IMR-90 (cell line): ENCODE measurements at regions not wholly inside any gene's neighbourhood (a gene's known extent, or its start where the extent isn't known, plus 50 kb on each side); places are given as distances from the start of the nearest gene placed in this dataset.

Experiments
- ATAC-seq: fragments of 200-7000 bp; cut with Tn5 transposase; 2 replicates; pipeline ENCODE4 v1.9.1; 2020; ENCODE audit warnings: low read depth, mild to moderate bottlenecking, moderate library complexity
- BruUV-seq: library from RNA; stranded (reverse); fragments of 400-500 nt; replicated peaks from 2 replicates; lab custom pipeline; 2021; lab: Mats Ljungman, UMichigan
- CTCF ChIA-PET: fragments of 300-600 bp; formaldehyde crosslinking; extraction: SDS; loops from one replicate; lab custom pipeline; 2021; ENCODE audit warnings: antibody characterized with exemption; lab: Yijun Ruan, JAX
- POLR2A ChIA-PET: fragments of 300-600 bp; sonication (Branson Sonifier 250); formaldehyde crosslinking; loops from one replicate; lab custom pipeline; 2022; ENCODE audit warnings: antibody characterized with exemption; ENCODE audit not compliant: unreplicated experiment; lab: Charles Lee
- DNase-seq: peaks from one replicate; pipeline ENCODE4 v3.0.0; 2013
- H2AFZ ChIP-seq: replicated peaks from 2 replicates; pipeline ENCODE3; 2013; ENCODE audit warnings: low read length, mild to moderate bottlenecking; ENCODE audit not compliant: poor library complexity
- H2AK5ac ChIP-seq: 2 replicates; pipeline ENCODE4 v1.6.1; 2013; ENCODE audit warnings: low read depth, low read length, inconsistent platforms
- H2AK9ac ChIP-seq: replicated peaks from 2 replicates; pipeline ENCODE3; 2013; ENCODE audit warnings: mild to moderate bottlenecking, low read depth, low read length, moderate library complexity; ENCODE audit not compliant: poor library complexity
- H2BK120ac ChIP-seq: 2 replicates; pipeline ENCODE4 v1.6.1; 2013; ENCODE audit warnings: low read depth, low read length, inconsistent platforms
- H2BK15ac ChIP-seq: 3 replicates; pipeline ENCODE4 v1.6.1; 2013; ENCODE audit warnings: low read depth, low read length, inconsistent platforms
- H2BK20ac ChIP-seq: 2 replicates; pipeline ENCODE4 v1.6.1; 2013; ENCODE audit warnings: low read depth, mild to moderate bottlenecking, inconsistent platforms, low read length, moderate library complexity
- H2BK5ac ChIP-seq: 2 replicates; pipeline ENCODE4 v1.6.1; 2013; ENCODE audit warnings: mild to moderate bottlenecking, low read depth, low read length, inconsistent platforms; ENCODE audit not compliant: poor library complexity, severe bottlenecking
- H3K14ac ChIP-seq: replicated peaks from 2 replicates; pipeline ENCODE4 v1.6.1; 2013; ENCODE audit warnings: low read depth, low read length, inconsistent platforms
- H3K18ac ChIP-seq: 2 replicates; pipeline ENCODE4 v1.6.1; 2013; ENCODE audit warnings: low read depth, low read length, control low read depth
- H3K23ac ChIP-seq: 2 replicates; pipeline ENCODE4 v1.6.1; 2013; ENCODE audit warnings: low read depth, low read length, inconsistent platforms
- H3K27ac ChIP-seq: 2 replicates; pipeline ENCODE4 v1.5.1; 2013; ENCODE audit warnings: mild to moderate bottlenecking, control low read depth, low read length; ENCODE audit not compliant: insufficient read depth
- H3K27me3 ChIP-seq: 2 replicates; pipeline ENCODE4 v1.6.1; 2013; ENCODE audit warnings: low read length; ENCODE audit not compliant: control insufficient read depth, insufficient read depth
- H3K36me3 ChIP-seq: 2 replicates; pipeline ENCODE4 v1.6.1; 2013; ENCODE audit warnings: low read length, mixed read lengths; ENCODE audit not compliant: control insufficient read depth, insufficient read depth
- H3K4ac ChIP-seq: 2 replicates; pipeline ENCODE4 v1.6.1; 2013; ENCODE audit warnings: low read depth, low read length, inconsistent platforms
- H3K4me1 ChIP-seq: 2 replicates; pipeline ENCODE4 v1.6.1; 2013; ENCODE audit warnings: low read length, mixed read lengths; ENCODE audit not compliant: control insufficient read depth, insufficient read depth
- H3K4me2 ChIP-seq: 2 replicates; pipeline ENCODE4 v1.6.1; 2013; ENCODE audit warnings: low read depth, mild to moderate bottlenecking, control low read depth, low read length, moderate library complexity
- H3K4me3 ChIP-seq: 2 replicates; pipeline ENCODE4 v1.5.1; 2013; ENCODE audit warnings: low read depth, mild to moderate bottlenecking, control low read depth, low read length, moderate library complexity; ENCODE audit not compliant: insufficient read depth
- H3K56ac ChIP-seq: 2 replicates; pipeline ENCODE4 v1.6.1; 2013; ENCODE audit warnings: low read length, inconsistent platforms; ENCODE audit not compliant: insufficient read depth; ENCODE audit errors: extremely low read depth
- H3K79me1 ChIP-seq, 2 experiments: 2 replicates each; pipeline ENCODE4 v1.6.1; 2013; ENCODE audit warnings: low read length in 2 of 2, inconsistent platforms in 1 of 2, low read depth in 1 of 2
- H3K9ac ChIP-seq: 2 replicates; pipeline ENCODE4 v1.6.1; 2013; ENCODE audit warnings: low read depth, low read length, control low read depth
- H3K9me1 ChIP-seq: 2 replicates; pipeline ENCODE4 v1.6.1; 2013; ENCODE audit warnings: low read length, inconsistent platforms; ENCODE audit not compliant: insufficient read depth
- H3K9me3 ChIP-seq: 2 replicates; pipeline ENCODE4 v1.6.1; 2013; ENCODE audit warnings: low read length; ENCODE audit not compliant: control insufficient read depth, insufficient read depth
- H4K20me1 ChIP-seq: 2 replicates; pipeline ENCODE4 v1.6.1; 2013; ENCODE audit warnings: low read length, inconsistent platforms; ENCODE audit not compliant: insufficient read depth
- H4K5ac ChIP-seq: 2 replicates; pipeline ENCODE4 v1.6.1; 2013; ENCODE audit warnings: mild to moderate bottlenecking, low read depth, low read length, control low read depth
- H4K8ac ChIP-seq, 2 experiments: 2 replicates each; pipeline ENCODE4 v1.6.1; 2013; ENCODE audit warnings: low read depth in 2 of 2, low read length in 2 of 2, control low read depth in 1 of 2, inconsistent platforms in 1 of 2
- H4K91ac ChIP-seq: 2 replicates; pipeline ENCODE4 v1.6.1; 2013; ENCODE audit warnings: low read depth, low read length, inconsistent platforms; ENCODE audit not compliant: insufficient read depth
- BHLHE40 ChIP-seq: fragments of 150-350 bp; IDR thresholded peaks from 2 replicates; pipeline ENCODE4 v1.6.1; 2016; ENCODE audit warnings: mild to moderate bottlenecking, low read depth, low read length
- CEBPB ChIP-seq: IDR thresholded peaks from 2 replicates; pipeline ENCODE4 v1.6.1; 2012; ENCODE audit warnings: low read depth, low read length, improper control_type of control experiment
- FOS ChIP-seq: fragments of 150-350 bp; IDR thresholded peaks from 2 replicates; pipeline ENCODE4 v1.6.1; 2016; ENCODE audit warnings: low read depth, low read length
- MXI1 ChIP-seq: IDR thresholded peaks from 2 replicates; pipeline ENCODE4 v1.6.1; 2012; ENCODE audit warnings: low read depth, mild to moderate bottlenecking, low read length, moderate library complexity, borderline replicate concordance
- NFE2L2 ChIP-seq: fragments of 150-350 bp; IDR thresholded peaks from 2 replicates; pipeline ENCODE4 v1.6.1; 2016; ENCODE audit warnings: low read depth, mild to moderate bottlenecking, low read length
- POLR2A ChIP-seq: IDR thresholded peaks from 2 replicates; pipeline ENCODE4 v1.6.1; 2012; ENCODE audit warnings: mild to moderate bottlenecking, low read depth, low read length
- RCOR1 ChIP-seq: IDR thresholded peaks from 2 replicates; pipeline ENCODE4 v1.6.1; 2012; ENCODE audit warnings: mild to moderate bottlenecking, low read length, improper control_type of control experiment; ENCODE audit not compliant: insufficient replicate concordance
- WGBS, 2 experiments: methylation state at CpG; one replicate each; pipeline versions ENCODE4 v1.1.5 to v1.1.7; 2013; ENCODE audit warnings: missing lambda C conversion rate in 2 of 2; ENCODE audit not compliant: insufficient read length in 1 of 2; ENCODE audit errors: extremely low coverage in 2 of 2; 5-methylcytosine and 5-hydroxymethylcytosine counted together
- dilution Hi-C: fragments of 300-500 bp; cut with HindIII; formaldehyde crosslinking; loops from one replicate; pipeline ENCODE4 v1.14.3; 2018; ENCODE audit warnings: low sequenced_read_pairs; ENCODE audit not compliant: unreplicated experiment
- in situ Hi-C: fragments of 300-500 bp; cut with MboI; formaldehyde crosslinking; loops from 3 replicates; pipeline ENCODE4 v1.14.3; 2019; ENCODE audit warnings: low sequenced_read_pairs, inconsistent platforms, mixed read lengths
- intact Hi-C: fragments of 100-400 bp; cut with micrococcal nuclease; formaldehyde crosslinking; loops from 2 replicates; pipeline ENCODE4 v1.10.0; 2022
- TF ChIP-seq, protein P1 (sequence below): conservative IDR thresholded peaks from 2 replicates; pipeline ENCODE4 v1.5.1; 2012; ENCODE audit warnings: mild to moderate bottlenecking, low read depth, low read length, improper control_type of control experiment

DNA sequence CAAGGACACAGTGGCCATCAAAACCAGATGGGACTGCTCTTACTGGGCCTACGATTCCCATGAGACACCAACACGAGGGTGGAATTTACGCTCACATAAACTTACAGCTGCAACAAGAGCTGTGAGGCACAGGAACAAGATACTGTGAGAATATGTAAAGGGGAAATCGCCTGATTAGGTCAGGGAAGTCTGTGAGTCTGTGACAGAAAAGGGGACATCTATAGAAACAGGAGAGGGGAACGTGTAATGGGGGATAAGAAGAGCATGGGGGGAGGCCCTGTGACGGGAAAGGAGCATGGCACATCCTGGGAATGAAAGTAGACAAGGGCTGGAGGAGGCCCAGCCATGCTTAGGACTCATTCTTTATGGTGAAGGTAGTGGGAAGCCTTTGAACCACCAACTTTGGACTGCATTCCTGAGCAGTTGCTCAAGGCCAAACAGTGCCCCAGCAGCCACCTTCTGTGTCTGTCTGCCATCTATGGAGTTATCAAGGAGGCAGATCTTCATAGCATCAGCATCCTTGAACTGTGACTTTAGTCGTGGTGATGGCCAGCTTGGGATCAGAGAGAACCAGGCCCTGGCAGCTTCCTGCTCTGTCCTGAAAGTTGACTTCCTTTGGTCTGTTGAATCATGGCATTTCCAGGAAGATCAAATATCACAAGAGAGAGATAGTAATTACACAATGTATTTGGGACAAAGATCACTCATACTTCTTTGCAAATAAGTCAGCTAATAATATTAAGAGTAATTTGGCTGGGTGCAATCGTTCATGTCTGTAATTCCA is 87.9 kb upstream of the FAM169A start:
- Histone ChIP-seq H3K4me2 (peak overlapping the region; percentile 39), H3K4me1 (peaks cover 23% of the 10 kb centered on the region), H2AK5ac (peak overlapping the region; percentile 96), H3K9me1 (peaks cover 18% of the 10 kb centered on the region), H3K79me1 (peaks cover 0 to 14% of the 10 kb centered on the region in 2 experiments; a peak in 2 of 4 replicates), H3K23ac (peak overlapping the region; percentile 98), H2BK15ac (peak overlapping the region; percentile 91), H3K56ac (peak overlapping the region; percentile 82), H2BK120ac (peak overlapping the region; percentile 100), H2BK5ac (peak overlapping the region; percentile 96), H3K14ac (peak overlapping the region; percentile 97), H3K27ac (peak overlapping the region; percentile 95), H3K36me3 (no peaks in the 10 kb centered on the region), H3K18ac (peak overlapping the region; percentile 76), H3K9ac (0 out of 2 replicates have a peak overlapping the region, but pooled peaks have one; percentile 26), H4K8ac (peak overlapping the region; percentile 71 to 93), H3K9me3 (0 out of 2 replicates have a peak, but pooled peaks cover 2% of the 10 kb centered on the region), H4K5ac (peak overlapping the region; percentile 92), H4K91ac (peak overlapping the region; percentile 92), H3K4me3 (no peak overlapping the region), H3K4ac (peak overlapping the region; percentile 100), H3K27me3 (no peaks in the 10 kb centered on the region), H2AK9ac (peak overlapping the region; percentile 80), H2AFZ (peak overlapping the region; percentile 82), H2BK20ac (peak overlapping the region; percentile 100), H4K20me1 (no peaks in the 10 kb centered on the region)
- 53% methylated on average over 3 of the region's 8 CpGs; no CpG with 5 or more reads in 1 of the 2 experiments for WGBS, 2 experiments
- peak; percentile 48 for ATAC-seq
- TF ChIP-seq BHLHE40 (no peak), POLR2A (no peak), NFE2L2 (no peak), FOS (no peak), CEBPB (no peak), MXI1 (no peak), RCOR1 (no peak)
- TF ChIP-seq, protein P1, sequence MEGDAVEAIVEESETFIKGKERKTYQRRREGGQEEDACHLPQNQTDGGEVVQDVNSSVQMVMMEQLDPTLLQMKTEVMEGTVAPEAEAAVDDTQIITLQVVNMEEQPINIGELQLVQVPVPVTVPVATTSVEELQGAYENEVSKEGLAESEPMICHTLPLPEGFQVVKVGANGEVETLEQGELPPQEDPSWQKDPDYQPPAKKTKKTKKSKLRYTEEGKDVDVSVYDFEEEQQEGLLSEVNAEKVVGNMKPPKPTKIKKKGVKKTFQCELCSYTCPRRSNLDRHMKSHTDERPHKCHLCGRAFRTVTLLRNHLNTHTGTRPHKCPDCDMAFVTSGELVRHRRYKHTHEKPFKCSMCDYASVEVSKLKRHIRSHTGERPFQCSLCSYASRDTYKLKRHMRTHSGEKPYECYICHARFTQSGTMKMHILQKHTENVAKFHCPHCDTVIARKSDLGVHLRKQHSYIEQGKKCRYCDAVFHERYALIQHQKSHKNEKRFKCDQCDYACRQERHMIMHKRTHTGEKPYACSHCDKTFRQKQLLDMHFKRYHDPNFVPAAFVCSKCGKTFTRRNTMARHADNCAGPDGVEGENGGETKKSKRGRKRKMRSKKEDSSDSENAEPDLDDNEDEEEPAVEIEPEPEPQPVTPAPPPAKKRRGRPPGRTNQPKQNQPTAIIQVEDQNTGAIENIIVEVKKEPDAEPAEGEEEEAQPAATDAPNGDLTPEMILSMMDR = no peak
- peak; percentile 77 for DNase-seq
- ChIA-PET POLR2A (interaction anchor here (0.9 kb wide), 1 partner anchor 384 kb away, joined by 3 read pairs; no protein-coding TSS in a partner anchor), CTCF (interaction anchor here (0.6 to 0.8 kb wide), 2 partner anchors 26 to 100 kb away, joined by 3 to 4 read pairs; no protein-coding TSS in a partner anchor)
- dilution Hi-C loops = no loop called here
- in situ Hi-C loops = no loop called here
- intact Hi-C loops = loop anchor here (2.0 kb wide), 2 partner anchors 53 to 95 kb away; no protein-coding TSS in a partner anchor
- BruUV-seq = no TSS peak
